ENCODE measurements at regions not wholly inside any gene's neighbourhood (a gene's known extent, or its start where the extent isn't known, plus 50 kb on each side); places are given as distances from the start of the nearest gene placed in this dataset.

- no peak overlapping the region for H3K4me3 ChIP-seq (ENCODE audit: low read depth in 2 of 2, low read length in 2 of 2)
- no peak overlapping the region for H3K27ac ChIP-seq (ENCODE audit: low read length)
- no peaks in the 10 kb centered on the region; the same call in 1 of the 2 replicates for H3K4me1 ChIP-seq (ENCODE audit: control insufficient read depth, insufficient read depth, low read length)
- H3K9me3 ChIP-seq (ENCODE audit: control insufficient read depth, insufficient read depth, low read depth, low read length) = no peaks in the 10 kb centered on the region
- CTCF ChIA-PET = no interaction called here
- intact Hi-C loops (cut with micrococcal nuclease; ENCODE audit: unreplicated experiment) = no loop called here
- no peaks in the 10 kb centered on the region for H3K36me3 ChIP-seq (ENCODE audit: control insufficient read depth, insufficient read depth, low read length)
- BruUV-seq (replicated peaks) = no TSS peak
- TF ChIP-seq CTCF (IDR thresholded peaks at IDR 0.05) = no peak
- no peak for TF ChIP-seq POLR2AphosphoS5 (IDR thresholded peaks at IDR 0.05; ENCODE audit: low read depth, low read length)
- TF ChIP-seq TCF7L2 (IDR thresholded peaks at IDR 0.05; ENCODE audit: low read depth, low read length) = no peak
- ATAC-seq = no peak
- no peaks in the 10 kb centered on the region; the same call in 1 of the 2 replicates for H3K27me3 ChIP-seq (ENCODE audit: control insufficient read depth, insufficient read depth, low read length)
- POLR2A ChIA-PET = no interaction called here
- in situ Hi-C loops (cut with HindIII; ENCODE audit: low pct_unique_long_range_greater_than_20kb, low sequenced_read_pairs) = no loop called here
- no peak for DNase-seq (ENCODE audit: low read depth, low spot score)
Observed at GRCh38 chr2:15769676-15770547, 170.4 kb upstream of the MYCN start.

- CTCF ChIA-PET = no interaction called here
- in situ Hi-C loops (cut with HindIII; ENCODE audit: low pct_unique_long_range_greater_than_20kb, low sequenced_read_pairs) (no loop called here), intact Hi-C loops (cut with micrococcal nuclease; ENCODE audit: unreplicated experiment) (no loop called here)
- Histone ChIP-seq H3K4me1 (ENCODE audit: control insufficient read depth, insufficient read depth, low read length) (no peaks in the 10 kb centered on the region; the same call in 1 of the 2 replicates), H3K4me3 (ENCODE audit: low read depth in 2 of 2, low read length in 2 of 2) (no peak overlapping the region), H3K9me3 (ENCODE audit: control insufficient read depth, insufficient read depth, low read depth, low read length) (no peaks in the 10 kb centered on the region), H3K27me3 (ENCODE audit: control insufficient read depth, insufficient read depth, low read length) (no peaks in the 10 kb centered on the region; the same call in 1 of the 2 replicates), H3K36me3 (ENCODE audit: control insufficient read depth, insufficient read depth, low read length) (no peaks in the 10 kb centered on the region), H3K27ac (ENCODE audit: low read length) (no peak overlapping the region)
- ATAC-seq (no peak), DNase-seq (ENCODE audit: low read depth, low spot score) (no peak)
- TF ChIP-seq POLR2AphosphoS5 (IDR thresholded peaks at IDR 0.05; ENCODE audit: low read depth, low read length) (no peak), SIN3A (IDR thresholded peaks at IDR 0.05; ENCODE audit: borderline replicate concordance, insufficient read depth, low read depth, low read length) (no peak)
- POLR2A ChIA-PET = no interaction called here
- no TSS peak for BruUV-seq (replicated peaks)
Observed at GRCh38 chr2:15770606-15771005, 169.7 kb upstream of the MYCN start.

- no TSS peak for BruUV-seq (replicated peaks)
- H3K27ac ChIP-seq (ENCODE audit: low read length) = no peak overlapping the region
- no peaks in the 10 kb centered on the region; the same call in 1 of the 2 replicates for H3K4me1 ChIP-seq (ENCODE audit: control insufficient read depth, insufficient read depth, low read length)
- in situ Hi-C loops (cut with HindIII; ENCODE audit: low pct_unique_long_range_greater_than_20kb, low sequenced_read_pairs) = no loop called here
- H3K36me3 ChIP-seq (ENCODE audit: control insufficient read depth, insufficient read depth, low read length) = no peaks in the 10 kb centered on the region
- no peaks in the 10 kb centered on the region; the same call in 1 of the 2 replicates for H3K27me3 ChIP-seq (ENCODE audit: control insufficient read depth, insufficient read depth, low read length)
- ATAC-seq (no peak), DNase-seq (ENCODE audit: low read depth, low spot score) (no peak)
- intact Hi-C loops (cut with micrococcal nuclease; ENCODE audit: unreplicated experiment) = no loop called here
- POLR2A ChIA-PET = no interaction called here
- no peaks in the 10 kb centered on the region for H3K9me3 ChIP-seq (ENCODE audit: control insufficient read depth, insufficient read depth, low read depth, low read length)
- no peak overlapping the region for H3K4me3 ChIP-seq (ENCODE audit: low read depth in 2 of 2, low read length in 2 of 2)
- CTCF ChIA-PET = no interaction called here
- no peak for TF ChIP-seq POLR2AphosphoS5 (IDR thresholded peaks at IDR 0.05; ENCODE audit: low read depth, low read length)
- no peak for TF ChIP-seq TCF7L2 (IDR thresholded peaks at IDR 0.05; ENCODE audit: low read depth, low read length)
- TF ChIP-seq SIN3A (IDR thresholded peaks at IDR 0.05; ENCODE audit: borderline replicate concordance, insufficient read depth, low read depth, low read length) = no peak
- no peak for TF ChIP-seq REST (IDR thresholded peaks at IDR 0.05; ENCODE audit: insufficient read depth in 1 of 2, low read depth in 2 of 2, low read length in 1 of 2)
- no peak for TF ChIP-seq CTCF (IDR thresholded peaks at IDR 0.05)
Observed at GRCh38 chr2:15771124-15771523, 169.2 kb upstream of the MYCN start.
